Stimulated activated CD4-positive, alpha-beta T cell treated with anti-CD3 and anti-CD28 coated beads, TNF-alpha, amount 100 ng/mL, for 24 hours (primary cell): ENCODE measurements at regions not wholly inside any gene's neighbourhood (a gene's known extent, or its start where the extent isn't known, plus 50 kb on each side); places are given as distances from the start of the nearest gene placed in this dataset.

Experiments used
- DNase-seq, 3 experiments: peaks; one replicate each; pipeline ENCODE4 v3.0.0-alpha.2; 2020; ENCODE audit warnings: low read depth in 3 of 3

GRCh38 chr2:238985041-238985729, 137.3 kb downstream of the TWIST2 start:
- DNase-seq: no peak

DNA sequence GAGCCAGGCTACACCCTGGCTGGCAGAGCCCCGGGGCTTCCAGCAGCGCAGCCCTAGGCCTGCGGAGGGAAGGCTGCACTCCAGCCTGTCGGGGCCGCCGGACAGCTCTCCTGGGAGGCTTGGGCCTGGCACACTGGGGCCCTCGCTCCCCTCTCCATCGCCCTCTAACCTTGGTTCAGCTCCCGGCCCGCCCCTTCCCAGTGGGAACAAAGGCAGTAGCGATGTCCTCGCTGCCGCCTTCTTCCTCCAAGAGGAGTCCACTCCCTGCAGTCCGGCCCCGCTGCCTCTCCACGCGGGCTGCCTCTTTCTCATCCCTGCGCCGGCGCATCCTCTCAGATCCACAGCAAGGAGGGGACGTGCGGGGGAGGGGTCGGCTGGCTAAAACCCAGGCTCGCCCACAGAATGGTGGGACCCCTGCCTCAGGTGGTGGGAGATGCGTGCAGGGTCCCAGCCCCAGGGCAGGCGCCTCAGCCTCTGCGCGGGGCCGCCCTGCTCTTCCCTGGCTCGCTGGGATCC, 138.1 kb downstream of the TWIST2 start:
- DNase-seq: no peak

- no peak for DNase-seq
Observed at GRCh38 chr2:238986491-238987351, 138.8 kb downstream of the TWIST2 start.

- DNase-seq: no peak
Observed at GRCh38 chr2:238987352-238987981, 139.6 kb downstream of the TWIST2 start.

DNA sequence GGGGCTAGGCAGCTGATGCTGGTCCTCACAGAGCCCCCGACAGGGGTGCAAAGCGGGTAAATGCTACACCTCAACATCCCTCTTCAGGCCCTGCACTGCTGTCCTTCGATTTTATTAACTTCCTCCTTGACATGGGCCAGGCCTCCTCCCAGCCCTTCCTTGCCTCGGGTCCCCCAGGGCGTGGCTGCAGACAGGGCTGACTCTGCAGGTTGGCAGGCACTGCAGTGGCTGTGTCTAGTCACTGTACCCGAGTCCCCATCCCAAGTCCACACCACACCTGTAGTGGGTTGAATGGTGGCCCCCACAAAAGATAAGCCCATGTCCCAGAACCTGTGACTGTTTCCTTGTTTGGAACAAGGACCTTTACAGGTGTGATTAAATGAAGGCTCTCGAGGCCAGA, 140.2 kb downstream of the TWIST2 start:
- DNase-seq: no peak

DNA sequence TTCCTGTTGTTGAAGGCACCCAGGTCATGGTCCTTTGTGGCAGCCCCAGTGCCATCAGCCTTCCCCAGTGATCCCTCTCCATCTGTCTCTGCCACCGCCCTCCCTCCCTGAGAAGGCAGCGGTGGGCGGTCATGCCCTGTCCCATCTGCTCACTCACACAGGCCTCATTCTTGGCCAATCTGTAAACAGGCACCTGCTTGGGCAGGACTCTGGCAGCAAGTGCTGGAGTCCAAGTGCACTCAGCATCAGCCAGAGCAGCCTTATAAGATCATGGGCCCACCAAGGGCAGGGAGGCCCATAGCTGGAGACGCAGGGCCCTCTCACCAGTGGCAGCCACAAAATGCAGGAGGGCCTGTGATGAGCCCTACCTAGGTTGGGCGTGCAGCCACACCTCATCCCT, 140.9 kb downstream of the TWIST2 start:
- no peak for DNase-seq

- DNase-seq: no peak
Observed at GRCh38 chr2:238989484-238989883, 141.6 kb downstream of the TWIST2 start.

- no peak for DNase-seq
Observed at GRCh38 chr2:238994432-238994831, 146.5 kb downstream of the TWIST2 start.

DNA sequence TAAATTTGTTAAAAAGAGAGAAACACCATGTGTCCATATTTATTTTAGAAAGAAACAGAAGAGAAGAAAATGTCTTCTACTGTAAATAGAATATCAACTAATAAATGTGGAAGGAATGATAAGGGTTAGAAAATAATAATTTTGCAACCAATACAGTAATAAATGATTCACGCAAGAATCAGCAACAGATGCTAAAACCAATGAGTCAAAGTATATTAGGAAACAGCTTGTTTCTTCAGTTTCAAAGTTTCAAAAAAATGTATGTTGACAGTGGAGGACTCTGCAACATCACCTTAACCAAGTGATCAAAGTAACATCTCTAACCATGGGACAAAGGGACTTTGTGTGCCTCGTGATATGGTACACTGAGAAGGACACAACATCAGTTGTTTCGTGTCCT, 147.0 kb downstream of the TWIST2 start:
- DNase-seq: no peak

DNA sequence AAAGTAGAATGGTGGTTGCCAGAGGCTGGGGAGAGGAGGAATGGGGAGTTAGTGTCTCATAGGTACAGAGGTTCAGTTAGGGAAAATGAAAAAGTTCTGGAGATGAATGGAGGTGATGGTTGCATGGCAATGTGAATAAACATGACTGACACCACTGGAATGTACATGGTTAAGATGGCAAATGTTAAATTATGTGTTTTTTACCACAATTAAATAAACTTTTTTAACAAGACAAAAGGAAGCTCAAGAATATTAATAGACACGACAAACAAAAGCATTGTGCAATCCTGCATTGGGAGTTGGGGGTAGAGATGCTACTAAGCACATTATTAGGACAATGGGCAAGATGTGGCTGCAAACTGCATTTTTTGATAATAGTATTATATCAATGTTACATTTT, 147.7 kb downstream of the TWIST2 start:
- DNase-seq: no peak

- no peak for DNase-seq
Observed at GRCh38 chr2:238996331-238997136, 148.6 kb downstream of the TWIST2 start.

- no peak for DNase-seq
Observed at GRCh38 chr2:238997137-238997390, 149.2 kb downstream of the TWIST2 start.

- no peak for DNase-seq
Observed at GRCh38 chr2:238997684-238998083, 149.8 kb downstream of the TWIST2 start.
